ENCODE measurements at regions not wholly inside any gene's neighbourhood (a gene's known extent, or its start where the extent isn't known, plus 50 kb on each side); places are given as distances from the start of the nearest gene placed in this dataset. TPM values are rescaled to one million over a fixed set of nuclear protein-coding genes. Genes with fewer than 3 reads are reported as not detected.

GRCh38 chr16:77131398-77131797 is 59.6 kb upstream of the MON1B start:
- H3K4me1 ChIP-seq (ENCODE audit: insufficient read depth) = no peaks in the 10 kb centered on the region
- H3K9me3 ChIP-seq = no peaks in the 10 kb centered on the region
- intact Hi-C loops (cut with DNase I) = no loop called here
- WGBS, 3 donors = 28 to 59% (median 39%) methylated on average over 2 of the region's 2 CpGs
- DNase-seq = no peak
- H3K27ac ChIP-seq = no peak overlapping the region
- no peaks in the 10 kb centered on the region for H3K36me3 ChIP-seq
- no peaks in the 10 kb centered on the region for H3K27me3 ChIP-seq
- H3K4me3 ChIP-seq = no peak overlapping the region
- TF ChIP-seq CTCF (IDR thresholded peaks at IDR 0.05) (no peak), EP300 (IDR thresholded peaks at IDR 0.05) (no peak), POLR2A (IDR thresholded peaks at IDR 0.05) (no peak)

DNA sequence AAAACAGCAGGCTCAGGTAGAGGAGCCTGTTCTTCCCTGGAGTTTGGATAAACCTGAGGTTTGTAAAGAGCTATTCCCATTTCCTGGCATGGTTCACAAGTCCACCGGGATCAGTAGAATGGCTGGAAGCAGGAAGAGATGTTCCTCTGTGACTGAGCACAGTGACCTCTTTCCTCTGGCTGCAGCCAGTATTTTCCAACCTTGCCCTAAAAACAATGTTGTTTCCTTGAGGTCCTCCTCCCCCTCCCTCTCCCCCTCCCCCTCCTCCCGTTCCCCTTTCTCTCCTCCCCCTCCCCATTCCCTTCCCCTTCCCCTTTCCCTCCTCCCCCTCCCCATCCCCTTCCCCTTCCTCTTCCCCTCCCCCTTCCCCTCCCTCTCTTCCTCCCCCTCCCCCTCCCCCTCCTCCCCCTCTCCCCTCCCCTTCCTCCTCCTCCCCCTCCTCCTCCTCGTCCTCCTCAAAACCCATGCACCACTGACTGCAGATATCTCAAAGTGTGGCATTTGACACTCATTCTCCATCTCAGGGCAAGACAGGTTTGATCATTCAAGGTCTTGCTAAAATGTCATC is 58.9 kb upstream of the MON1B start:
- H3K4me1 ChIP-seq (ENCODE audit: insufficient read depth) = no peaks in the 10 kb centered on the region
- 15 to 44% (median 16%) methylated on average over 2 to 3 of the region's 3 CpGs for WGBS, 3 donors
- H3K4me3 ChIP-seq = no peak overlapping the region
- TF ChIP-seq CTCF (IDR thresholded peaks at IDR 0.05) (no peak), POLR2A (IDR thresholded peaks at IDR 0.05) (no peak), EP300 (IDR thresholded peaks at IDR 0.05) (no peak)
- H3K27me3 ChIP-seq = no peaks in the 10 kb centered on the region
- intact Hi-C loops (cut with DNase I) = no loop called here
- no peak for DNase-seq
- H3K27ac ChIP-seq = no peak overlapping the region
- no peaks in the 10 kb centered on the region for H3K36me3 ChIP-seq
- H3K9me3 ChIP-seq = no peaks in the 10 kb centered on the region

DNA sequence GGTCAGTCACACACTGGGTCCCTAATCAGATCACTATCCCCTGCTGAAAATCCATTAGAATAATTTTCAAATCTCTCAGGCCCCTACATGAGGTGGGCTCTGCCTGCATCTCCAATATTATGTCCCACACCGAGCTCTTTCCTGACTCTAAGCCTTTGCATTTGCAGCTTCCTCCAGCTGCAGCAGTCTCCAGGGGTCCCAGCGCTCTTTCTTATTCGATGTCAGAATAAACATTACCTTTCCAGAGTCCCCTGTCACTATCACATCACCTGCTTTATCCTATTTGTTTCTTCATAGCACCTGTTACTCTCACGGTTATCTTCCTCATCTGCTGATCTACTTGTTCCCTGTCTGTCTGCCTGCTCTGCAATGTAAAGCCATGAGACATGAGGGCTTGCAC is 57.3 kb upstream of the MON1B start:
- WGBS, 3 donors = 74 to 81% (median 77%) methylated on average over 4 of the region's 4 CpGs
- Histone ChIP-seq H3K4me1 (ENCODE audit: insufficient read depth) (no peaks in the 10 kb centered on the region), H3K9me3 (no peaks in the 10 kb centered on the region), H3K36me3 (no peaks in the 10 kb centered on the region), H3K4me3 (no peak overlapping the region), H3K27me3 (no peaks in the 10 kb centered on the region), H3K27ac (no peak overlapping the region)
- DNase-seq = no peak
- no peak for TF ChIP-seq CTCF (IDR thresholded peaks at IDR 0.05)
- no peak for TF ChIP-seq POLR2A (IDR thresholded peaks at IDR 0.05)
- no peak for TF ChIP-seq EP300 (IDR thresholded peaks at IDR 0.05)
- intact Hi-C loops (cut with DNase I) = no loop called here

GRCh38 chr16:77137045-77137444 is 53.9 kb upstream of the MON1B start:
- intact Hi-C loops (cut with DNase I) = no loop called here
- Histone ChIP-seq H3K27ac (no peak overlapping the region), H3K9me3 (no peaks in the 10 kb centered on the region), H3K27me3 (no peaks in the 10 kb centered on the region), H3K4me3 (no peak overlapping the region), H3K4me1 (ENCODE audit: insufficient read depth) (no peaks in the 10 kb centered on the region), H3K36me3 (no peaks in the 10 kb centered on the region)
- no peak for DNase-seq
- 74 to 85% (median 82%) methylated on average over 3 of the region's 3 CpGs for WGBS, 3 donors
- TF ChIP-seq CTCF (IDR thresholded peaks at IDR 0.05) (no peak), EP300 (IDR thresholded peaks at IDR 0.05) (no peak), POLR2A (IDR thresholded peaks at IDR 0.05) (no peak)

Small RNA genes in the stretch of these regions (microRNA-seq; reads per million reads assigned to microRNA genes)
- gene MIR4719 = 0 to 0.38 (median 0) reads per million in 3 donors

Small RNA genes in the stretch of these regions (small RNA-seq; reads per million reads assigned to genes)
- gene MIR4719 = not detected
